T47D (cell line): ENCODE measurements at regions not wholly inside any gene's neighbourhood (a gene's known extent, or its start where the extent isn't known, plus 50 kb on each side); places are given as distances from the start of the nearest gene placed in this dataset.
"Not testable (repeated sequence)": the region's sequence is repeated elsewhere in the genome, so short reads cannot be mapped to it uniquely, and the experiment has no call there.

Experiments used
- DNase-seq, 2 experiments: peaks; one replicate each; pipeline versions ENCODE4 v3.0.0 to v3.0.0-alpha.2; 2011 to 2012; ENCODE audit warnings: low read depth in 1 of 2, low spot score in 1 of 2
- JUND ChIP-seq: IDR thresholded peaks from 2 replicates; pipeline ENCODE4 v1.6.1; 2012; ENCODE audit warnings: low read depth
- in situ Hi-C: cut with HindIII; loops from 2 replicates; pipeline ENCODE4 v1.10.0; 2016; ENCODE audit warnings: low sequenced_read_pairs, low pct_unique_long_range_greater_than_20kb

GRCh38 chrX:84267432-84267831 is 79.4 kb upstream of the RPS6KA6 start:
- peak in 1 of 2 experiments; percentile 8 for DNase-seq

GRCh38 chrX:84259868-84260267 is 71.9 kb upstream of the RPS6KA6 start:
- no peak for DNase-seq
- no peak for TF ChIP-seq JUND
- in situ Hi-C loops = no loop called here

More at GRCh38 chrX:84267432-84267831, 79.4 kb upstream of the RPS6KA6 start:
- in situ Hi-C loops = not testable (repeated sequence)

DNA sequence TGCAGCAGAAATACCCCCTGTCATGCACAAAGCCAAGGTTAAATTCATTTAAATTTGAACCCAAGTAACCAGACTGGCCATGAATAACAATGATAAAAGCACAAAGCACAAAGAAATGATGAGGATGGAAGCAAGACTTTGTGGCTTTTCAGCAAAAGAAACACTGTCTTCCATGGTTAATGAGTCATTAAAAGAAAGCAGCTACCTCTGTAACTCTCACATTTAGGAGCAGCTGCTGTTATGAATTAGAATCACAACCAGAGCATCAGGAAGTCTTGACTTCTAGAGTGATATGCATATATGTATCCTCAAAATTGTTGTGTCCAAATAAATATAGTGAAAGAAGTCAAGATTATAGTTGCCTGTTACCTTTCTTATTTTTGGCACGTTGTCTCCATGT is 70.7 kb upstream of the RPS6KA6 start:
- DNase-seq = no peak
- in situ Hi-C loops = no loop called here
- TF ChIP-seq JUND = no peak

GRCh38 chrX:84248226-84248625 is 60.2 kb upstream of the RPS6KA6 start:
- TF ChIP-seq JUND = no peak
- in situ Hi-C loops = no loop called here
- no peak for DNase-seq

GRCh38 chrX:84240848-84241565 is 53.0 kb upstream of the RPS6KA6 start:
- DNase-seq = no peak
- in situ Hi-C loops = no loop called here
- no peak for TF ChIP-seq JUND
